IPS-18c (cell line): ENCODE measurements at regions not wholly inside any gene's neighbourhood (a gene's known extent, or its start where the extent isn't known, plus 50 kb on each side); places are given as distances from the start of the nearest gene placed in this dataset.

Source experiments
- H3K4me3 ChIP-seq: 2 replicates; pipeline ENCODE4 v1.7.0; 2013; ENCODE audit warnings: low read depth, mild to moderate bottlenecking, low read length, moderate library complexity; ENCODE audit not compliant: insufficient read depth
- H3K9me3 ChIP-seq: one replicate; pipeline ENCODE4 v1.6.1; 2013; ENCODE audit warnings: mild to moderate bottlenecking, low read length, moderate library complexity; ENCODE audit not compliant: control insufficient read depth, insufficient read depth

DNA sequence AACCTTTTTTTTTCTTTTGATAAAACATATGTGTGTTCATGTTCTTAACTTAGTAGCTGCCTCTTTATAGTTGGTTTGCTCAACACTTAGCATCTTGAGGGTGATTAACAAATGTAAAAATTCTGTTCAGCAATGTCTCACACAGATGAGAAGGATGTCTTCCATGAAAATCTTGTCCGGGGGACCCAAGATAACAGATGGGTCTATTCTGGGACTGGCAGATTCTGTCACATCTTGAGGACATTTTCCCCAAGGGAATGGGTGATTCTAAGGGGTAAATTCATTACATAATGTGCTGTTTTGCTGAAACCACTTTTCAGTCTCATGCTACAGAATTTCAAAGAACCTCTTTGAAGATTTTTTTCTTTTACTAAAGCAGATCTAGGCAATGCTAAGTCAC is 342.2 kb downstream of the IGSF11 start:
- Histone ChIP-seq H3K4me3 (no peak overlapping the region), H3K9me3 (no peaks in the 10 kb centered on the region)

- H3K4me3 ChIP-seq, result no peak overlapping the region
- no peaks in the 10 kb centered on the region for H3K9me3 ChIP-seq
Observed at GRCh38 chr3:118705487-118706219, 329.0 kb downstream of the IGSF11 start.

- Histone ChIP-seq H3K9me3 (no peaks in the 10 kb centered on the region), H3K4me3 (no peak overlapping the region)
Observed at GRCh38 chr3:118707991-118708390, 326.7 kb downstream of the IGSF11 start.

DNA sequence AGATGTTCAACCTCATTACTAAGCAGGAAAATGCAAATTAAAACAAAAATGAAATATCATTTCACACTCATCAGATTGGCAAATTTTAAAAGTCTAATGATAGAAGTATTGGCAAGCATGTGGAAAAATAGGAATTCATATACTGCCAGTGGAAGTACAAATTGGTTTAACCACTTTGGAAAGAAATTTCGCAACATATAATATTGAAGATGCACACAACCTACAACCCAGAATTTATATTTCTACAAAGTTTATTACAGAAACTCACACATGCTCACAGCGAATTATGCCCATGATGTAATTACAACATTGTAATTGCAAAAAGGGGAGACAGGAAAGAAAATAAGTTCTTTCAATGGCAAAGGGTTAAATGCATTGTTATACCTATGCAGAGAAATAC is 324.1 kb downstream of the IGSF11 start:
- H3K9me3 ChIP-seq, result no peaks in the 10 kb centered on the region
- H3K4me3 ChIP-seq, result no peak overlapping the region

DNA sequence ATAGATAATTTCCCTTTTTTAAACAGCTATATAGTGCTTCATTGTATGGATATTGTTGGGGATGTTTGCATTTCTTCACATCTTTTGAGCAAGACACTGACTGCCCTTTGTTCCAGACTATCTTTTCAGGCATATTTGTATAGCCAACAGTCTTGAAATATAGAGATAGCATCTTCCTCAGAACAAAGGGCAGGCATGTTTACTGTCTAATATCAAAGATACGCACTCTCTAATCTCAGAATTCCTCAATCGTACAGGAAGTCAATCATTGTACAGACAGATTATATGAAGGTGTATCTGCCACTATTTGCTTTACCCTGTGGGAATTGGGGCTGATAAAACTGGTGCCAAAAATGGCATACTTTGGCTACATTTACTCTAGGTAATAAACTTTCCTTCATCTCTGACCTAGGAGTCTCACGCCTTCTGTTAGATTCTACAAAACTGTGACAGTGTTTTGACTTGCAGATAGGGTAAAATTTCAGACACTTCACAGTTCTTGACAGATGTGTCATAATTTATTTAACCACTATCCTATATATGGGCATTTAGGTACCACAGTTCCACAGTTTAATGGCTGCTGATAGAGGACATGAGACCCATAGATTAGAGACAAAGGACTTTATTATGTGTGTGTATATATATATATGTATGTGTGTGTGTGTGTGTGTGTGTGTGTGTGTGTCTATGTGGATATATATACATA is 321.0 kb downstream of the IGSF11 start:
- no peaks in the 10 kb centered on the region for H3K9me3 ChIP-seq

DNA sequence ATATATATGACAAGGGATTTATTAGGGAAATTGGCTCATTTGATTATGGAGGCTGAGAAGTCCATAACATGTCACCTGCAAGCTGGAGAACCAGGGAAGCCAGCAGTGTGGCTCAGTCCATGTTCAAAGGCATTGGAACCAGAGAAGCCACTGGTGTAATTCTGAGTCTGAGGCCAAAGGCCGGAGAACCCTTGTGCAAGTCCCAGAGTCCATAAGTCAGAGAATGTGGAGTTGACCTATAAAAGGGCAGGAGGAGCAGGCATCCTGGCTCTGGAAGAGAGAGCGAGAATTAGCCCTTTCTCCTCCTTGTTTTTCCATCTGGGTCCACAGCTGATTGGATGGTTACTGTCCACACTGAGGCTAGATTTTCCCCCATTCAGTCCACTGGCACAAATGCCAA is 319.8 kb downstream of the IGSF11 start:
- Histone ChIP-seq H3K4me3 (no peak overlapping the region), H3K9me3 (no peaks in the 10 kb centered on the region)

More for the DNA sequence above, 321.0 kb downstream of the IGSF11 start:
- H3K4me3 ChIP-seq, result no peak overlapping the region

- no peaks in the 10 kb centered on the region for H3K9me3 ChIP-seq
- no peak overlapping the region for H3K4me3 ChIP-seq
Observed at GRCh38 chr3:118729546-118729945, 305.1 kb downstream of the IGSF11 start.

DNA sequence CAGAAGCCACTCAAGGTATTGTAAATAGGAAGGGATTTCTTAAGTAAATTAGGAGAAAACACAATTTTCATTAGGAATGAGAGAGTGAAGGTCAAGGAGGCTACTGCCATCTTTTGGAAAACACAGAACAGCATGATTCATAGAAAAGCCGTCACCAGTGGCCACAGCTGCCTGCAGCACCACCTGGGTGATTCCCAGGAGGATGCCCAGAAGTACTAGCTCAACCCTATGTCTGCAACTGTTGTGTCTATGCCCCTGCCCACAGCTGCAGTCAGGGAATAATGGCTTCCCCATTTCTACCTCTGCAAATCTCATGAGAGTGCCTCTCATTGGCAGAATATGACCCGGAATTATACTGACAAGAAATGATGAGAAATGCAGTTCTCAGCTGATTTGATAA is 300.0 kb downstream of the IGSF11 start:
- no peak overlapping the region for H3K4me3 ChIP-seq

DNA sequence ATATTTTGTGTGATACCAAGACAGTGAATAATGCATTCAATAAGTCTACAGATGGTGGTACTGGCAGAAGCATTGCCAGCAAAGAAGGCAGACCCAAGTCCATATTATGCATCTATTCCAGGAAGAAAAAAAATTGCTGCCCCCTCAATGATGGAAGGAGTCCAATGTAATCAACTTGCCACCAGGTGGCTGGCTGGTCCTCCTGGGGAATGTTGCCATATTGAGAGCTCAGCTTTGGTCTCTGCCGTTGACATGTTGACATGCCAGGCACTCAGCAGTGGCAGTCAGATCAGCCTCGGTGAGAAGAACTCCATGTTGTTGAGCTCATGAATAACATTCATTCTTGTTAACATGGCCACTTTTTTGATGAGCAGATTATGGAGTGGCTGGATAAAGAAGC is 298.5 kb downstream of the IGSF11 start:
- no peaks in the 10 kb centered on the region for H3K9me3 ChIP-seq
- H3K4me3 ChIP-seq, result no peak overlapping the region

More for the DNA sequence above, 300.0 kb downstream of the IGSF11 start:
- no peaks in the 10 kb centered on the region for H3K9me3 ChIP-seq

DNA sequence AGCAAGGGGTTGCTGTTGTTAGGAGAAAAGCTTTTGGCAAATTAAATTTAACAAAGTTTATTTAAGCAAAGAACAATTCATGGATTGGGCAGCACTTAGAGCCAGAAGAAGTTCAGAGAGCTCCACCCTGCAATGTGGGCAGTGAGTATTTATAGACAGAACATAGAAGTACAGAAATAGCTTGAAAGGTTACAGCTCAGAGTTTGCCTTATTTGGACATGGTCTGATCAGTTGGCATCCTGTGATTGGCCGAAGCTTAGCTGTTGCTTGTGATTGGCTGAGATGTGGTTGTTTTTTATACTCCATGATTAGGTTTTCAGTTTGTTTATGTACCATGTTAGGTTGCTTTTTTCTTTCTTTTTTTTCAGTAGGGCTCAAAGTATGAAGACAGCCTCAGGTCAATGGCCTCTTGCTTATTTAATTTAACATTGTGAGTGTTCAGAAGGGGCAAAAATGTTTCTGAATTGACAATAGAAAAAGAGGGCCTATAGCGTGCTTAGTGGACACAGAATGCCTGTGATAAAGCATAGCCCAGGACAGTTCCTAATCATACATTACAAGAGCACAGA is 293.8 kb downstream of the IGSF11 start:
- H3K4me3 ChIP-seq, result no peak overlapping the region
- H3K9me3 ChIP-seq, result no peaks in the 10 kb centered on the region

GRCh38 chr3:118742760-118743159 is 291.9 kb downstream of the IGSF11 start:
- H3K4me3 ChIP-seq, result no peak overlapping the region
- H3K9me3 ChIP-seq, result no peaks in the 10 kb centered on the region

GRCh38 chr3:118744186-118744585 is 290.5 kb downstream of the IGSF11 start:
- Histone ChIP-seq H3K9me3 (no peaks in the 10 kb centered on the region), H3K4me3 (no peak overlapping the region)

GRCh38 chr3:118754406-118755252 is 280.0 kb downstream of the IGSF11 start:
- H3K9me3 ChIP-seq, result no peaks in the 10 kb centered on the region
- H3K4me3 ChIP-seq, result no peak overlapping the region

GRCh38 chr3:118755253-118755801 is 279.3 kb downstream of the IGSF11 start:
- Histone ChIP-seq H3K9me3 (no peaks in the 10 kb centered on the region), H3K4me3 (no peak overlapping the region)

DNA sequence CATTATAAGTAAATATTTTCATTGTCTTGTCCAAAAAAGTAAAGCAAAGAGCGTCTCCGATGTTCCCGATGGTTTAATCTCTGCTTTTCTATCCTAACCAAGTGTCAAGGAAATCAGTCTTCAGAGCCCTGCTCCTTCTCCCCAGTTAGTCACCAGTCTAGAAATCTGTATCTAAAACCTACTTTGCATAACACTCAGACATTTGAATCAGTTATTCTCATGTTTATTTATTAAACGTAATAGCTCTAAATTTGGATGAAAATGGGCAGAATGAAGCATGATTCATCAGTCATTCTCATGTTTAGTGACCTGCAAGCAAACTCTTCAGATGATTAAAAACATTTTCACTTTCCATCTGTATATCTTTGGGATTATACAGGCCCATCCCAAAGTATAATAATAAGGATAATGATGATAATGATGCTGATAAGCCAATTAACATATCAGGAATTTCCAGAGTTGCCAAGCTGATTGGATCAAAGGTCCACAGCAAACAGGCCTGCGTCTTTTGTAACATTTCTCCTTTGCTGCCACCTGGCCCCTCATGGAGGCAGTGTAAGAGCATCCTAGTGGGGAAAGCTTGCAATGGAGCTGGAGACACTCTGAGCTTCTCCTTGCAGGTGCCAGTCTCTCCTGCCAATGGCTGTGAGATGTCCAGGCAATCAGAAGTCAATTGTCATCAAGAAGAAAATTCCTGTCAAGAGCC is 273.9 kb downstream of the IGSF11 start:
- H3K4me3 ChIP-seq, result no peak overlapping the region

GRCh38 chr3:118761291-118761606 is 273.4 kb downstream of the IGSF11 start:
- Histone ChIP-seq H3K4me3 (no peak overlapping the region), H3K9me3 (no peaks in the 10 kb centered on the region)

More for the DNA sequence above, 273.9 kb downstream of the IGSF11 start:
- no peaks in the 10 kb centered on the region for H3K9me3 ChIP-seq
